OCI-LY3 (cell line): ENCODE measurements at regions not wholly inside any gene's neighbourhood (a gene's known extent, or its start where the extent isn't known, plus 50 kb on each side); places are given as distances from the start of the nearest gene placed in this dataset.

Experiments
- CTCF ChIP-seq: fragments of 200-600, 300-600 bp; sonication (generic); IDR thresholded peaks from 2 replicates; pipeline ENCODE4 v1.5.1; 2014; ENCODE audit warnings: antibody characterized with exemption, low read length, low read depth
- EZH2phosphoT487 ChIP-seq: fragments of 200-600 bp; shearing (Covaris generic); IDR thresholded peaks from 2 replicates; pipeline ENCODE4 v1.6.1; 2018; ENCODE audit warnings: antibody characterized with exemption, mixed run types, low read depth

GRCh38 chr9:109590966-109591365, 92.9 kb upstream of the PTPN3 start:
- TF ChIP-seq CTCF, result no peak
- TF ChIP-seq EZH2phosphoT487, result no peak
